ENCODE measurements at regions not wholly inside any gene's neighbourhood (a gene's known extent, or its start where the extent isn't known, plus 50 kb on each side); places are given as distances from the start of the nearest gene placed in this dataset.
A peak's percentile ranks its signal among the peaks of the same experiment; 100 is the strongest.

- WGBS, result 52% methylated on average over 4 of the region's 4 CpGs
- no peaks in the 10 kb centered on the region for H3K36me3 ChIP-seq (ENCODE audit: insufficient read depth)
- no peaks in the 10 kb centered on the region for H3K4me1 ChIP-seq (ENCODE audit: insufficient read depth)
- H3K27ac ChIP-seq (ENCODE audit: low read depth), result no peak overlapping the region
- no peak overlapping the region for H3K4me3 ChIP-seq (ENCODE audit: low read depth, low read length)
- DNase-seq (ENCODE audit: extremely low spot score), result no peak
Measured at GRCh38 chr9:18382243-18382642, 91.7 kb upstream of the ADAMTSL1 start.

DNA sequence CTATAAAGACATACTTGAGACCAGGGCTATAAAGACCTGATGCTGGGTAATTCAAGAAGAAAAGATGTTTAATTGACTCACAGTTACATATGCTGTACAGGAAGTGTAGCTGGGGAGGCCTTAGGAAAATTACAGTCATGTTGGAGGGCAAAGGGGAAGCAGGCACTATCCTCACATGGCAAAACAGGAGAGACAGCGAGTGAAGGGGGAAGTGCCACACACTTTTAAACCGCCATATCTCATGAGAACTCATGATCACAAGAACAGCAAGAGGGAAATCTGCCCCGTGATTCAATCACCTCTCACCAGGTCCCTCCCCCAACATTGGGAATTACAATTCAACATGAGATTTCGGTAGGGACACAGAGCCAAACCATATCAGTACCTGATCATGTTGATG is 89.9 kb upstream of the ADAMTSL1 start:
- DNase-seq (ENCODE audit: extremely low spot score), result no peak
- Histone ChIP-seq H3K27ac (ENCODE audit: low read depth) (no peak overlapping the region), H3K4me1 (ENCODE audit: insufficient read depth) (no peaks in the 10 kb centered on the region), H3K36me3 (ENCODE audit: insufficient read depth) (no peaks in the 10 kb centered on the region), H3K4me3 (ENCODE audit: low read depth, low read length) (no peak overlapping the region)
- 87% methylated on average over 4 of the region's 4 CpGs for WGBS

GRCh38 chr9:18385696-18386490 is 88.1 kb upstream of the ADAMTSL1 start:
- H3K36me3 ChIP-seq (ENCODE audit: insufficient read depth), result no peaks in the 10 kb centered on the region
- no peak overlapping the region for H3K4me3 ChIP-seq (ENCODE audit: low read depth, low read length)
- no peaks in the 10 kb centered on the region for H3K4me1 ChIP-seq (ENCODE audit: insufficient read depth)
- no peak for DNase-seq (ENCODE audit: extremely low spot score)
- H3K27ac ChIP-seq (ENCODE audit: low read depth), result no peak overlapping the region
- WGBS, result 52% methylated on average over 6 of the region's 6 CpGs

DNA sequence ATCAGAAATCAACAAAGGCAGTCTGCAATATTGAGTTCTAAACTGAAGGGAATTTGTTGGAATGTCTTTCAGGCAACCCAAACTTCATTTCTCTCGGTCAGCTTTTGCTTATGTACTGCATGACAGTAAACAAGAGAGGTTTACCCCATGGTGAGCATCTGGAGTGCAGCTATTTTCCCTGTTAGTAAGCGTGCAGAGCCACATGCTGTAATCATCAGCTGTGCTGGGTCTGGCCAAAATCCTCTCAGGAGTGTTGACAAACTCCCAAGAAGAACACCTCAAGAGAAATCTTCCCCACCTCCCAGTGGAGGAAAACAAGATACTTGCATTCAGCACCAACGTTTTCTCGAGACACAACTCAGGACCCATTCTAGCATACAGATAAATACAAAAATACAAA is 83.6 kb upstream of the ADAMTSL1 start:
- WGBS, result 27% methylated on average over 4 of the region's 4 CpGs
- H3K4me3 ChIP-seq (ENCODE audit: low read depth, low read length), result no peak overlapping the region
- no peak overlapping the region for H3K27ac ChIP-seq (ENCODE audit: low read depth)
- no peaks in the 10 kb centered on the region for H3K4me1 ChIP-seq (ENCODE audit: insufficient read depth)
- DNase-seq (ENCODE audit: extremely low spot score), result no peak
- no peaks in the 10 kb centered on the region for H3K36me3 ChIP-seq (ENCODE audit: insufficient read depth)

DNA sequence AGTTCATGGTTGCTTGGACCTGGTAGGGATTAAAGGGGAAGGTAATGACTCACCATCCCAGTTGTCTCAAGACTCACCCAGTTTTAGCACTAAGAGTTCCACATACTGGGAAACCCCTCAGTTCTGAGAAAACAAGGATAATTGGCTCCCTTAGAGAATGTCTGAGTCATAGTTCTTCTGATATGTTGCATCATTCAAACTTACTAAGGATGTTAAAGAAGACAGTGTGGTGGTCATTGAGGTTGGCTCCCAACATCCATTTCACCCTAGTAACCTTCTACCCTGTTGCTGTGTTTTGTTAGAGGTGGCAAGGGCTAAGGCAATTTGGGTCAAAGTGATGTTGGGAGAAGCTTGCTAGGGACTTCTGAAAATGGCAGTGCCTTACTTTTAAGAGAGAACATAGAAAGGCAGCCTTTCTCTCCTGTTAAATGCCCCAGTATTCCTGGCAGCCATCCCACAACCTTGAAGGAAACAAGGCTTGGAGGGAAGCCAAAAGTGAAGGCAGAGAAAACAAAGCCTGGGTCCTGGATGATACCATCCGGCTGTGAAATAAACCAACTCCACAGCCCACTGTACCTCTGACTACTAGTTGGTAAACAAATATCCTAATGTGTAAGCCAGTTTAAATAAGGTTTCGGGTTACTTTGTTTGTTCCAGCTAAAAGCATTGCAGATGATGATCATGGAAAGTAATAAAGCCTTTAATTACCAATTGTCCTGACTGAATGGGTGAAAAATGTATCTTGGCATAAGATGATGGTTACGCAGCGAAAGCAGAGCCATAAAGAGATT is 80.4 kb upstream of the ADAMTSL1 start:
- no peak overlapping the region for H3K27ac ChIP-seq (ENCODE audit: low read depth)
- no peaks in the 10 kb centered on the region for H3K36me3 ChIP-seq (ENCODE audit: insufficient read depth)
- no peak overlapping the region for H3K4me3 ChIP-seq (ENCODE audit: low read depth, low read length)
- 30% methylated on average over 4 of the region's 4 CpGs for WGBS
- DNase-seq (ENCODE audit: extremely low spot score), result peak; percentile 55
- H3K4me1 ChIP-seq (ENCODE audit: insufficient read depth), result no peaks in the 10 kb centered on the region

- Histone ChIP-seq H3K36me3 (ENCODE audit: insufficient read depth) (no peaks in the 10 kb centered on the region), H3K4me3 (ENCODE audit: low read depth, low read length) (no peak overlapping the region), H3K4me1 (ENCODE audit: insufficient read depth) (no peaks in the 10 kb centered on the region), H3K27ac (ENCODE audit: low read depth) (no peak overlapping the region)
- 46% methylated on average over 1 of the region's 1 CpG for WGBS
- no peak for DNase-seq (ENCODE audit: extremely low spot score)
Measured at GRCh38 chr9:18394847-18395351, 79.1 kb upstream of the ADAMTSL1 start.

GRCh38 chr9:18396102-18396728 is 77.7 kb upstream of the ADAMTSL1 start:
- no peak overlapping the region for H3K4me3 ChIP-seq (ENCODE audit: low read depth, low read length)
- no peak for DNase-seq (ENCODE audit: extremely low spot score)
- no peak overlapping the region for H3K27ac ChIP-seq (ENCODE audit: low read depth)

DNA sequence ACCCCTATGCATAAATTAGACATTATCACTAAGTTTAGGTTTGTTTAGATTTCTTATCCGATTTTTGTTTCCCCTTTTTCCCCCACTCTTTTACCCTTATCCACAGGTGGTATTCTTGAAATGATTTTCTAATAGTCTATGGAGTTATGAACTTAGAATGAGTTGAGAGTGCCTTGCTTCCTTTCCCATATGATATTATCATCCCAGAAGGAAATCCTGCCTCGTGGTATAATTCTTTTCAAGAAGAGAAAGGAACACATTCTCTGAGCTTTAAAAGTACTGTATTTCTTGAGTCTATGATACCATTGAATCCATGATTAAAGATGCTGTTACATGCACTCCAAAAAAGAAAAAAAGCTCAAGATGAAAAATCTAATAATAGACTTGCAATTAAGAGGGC is 76.9 kb upstream of the ADAMTSL1 start:
- H3K36me3 ChIP-seq (ENCODE audit: insufficient read depth), result no peaks in the 10 kb centered on the region
- no peaks in the 10 kb centered on the region for H3K4me1 ChIP-seq (ENCODE audit: insufficient read depth)
- no peak for DNase-seq (ENCODE audit: extremely low spot score)
- no peak overlapping the region for H3K27ac ChIP-seq (ENCODE audit: low read depth)
- WGBS, result 42% methylated on average over 2 of the region's 2 CpGs
- H3K4me3 ChIP-seq (ENCODE audit: low read depth, low read length), result no peak overlapping the region

More at GRCh38 chr9:18396102-18396728, 77.7 kb upstream of the ADAMTSL1 start:
- no peaks in the 10 kb centered on the region for H3K4me1 ChIP-seq (ENCODE audit: insufficient read depth)
- H3K36me3 ChIP-seq (ENCODE audit: insufficient read depth), result no peaks in the 10 kb centered on the region

GRCh38 chr9:18398038-18398437 is 75.9 kb upstream of the ADAMTSL1 start:
- WGBS, result 96% methylated on average over 1 of the region's 1 CpG
- DNase-seq (ENCODE audit: extremely low spot score), result no peak
- Histone ChIP-seq H3K4me1 (ENCODE audit: insufficient read depth) (no peaks in the 10 kb centered on the region), H3K4me3 (ENCODE audit: low read depth, low read length) (no peak overlapping the region), H3K36me3 (ENCODE audit: insufficient read depth) (no peaks in the 10 kb centered on the region), H3K27ac (ENCODE audit: low read depth) (no peak overlapping the region)

DNA sequence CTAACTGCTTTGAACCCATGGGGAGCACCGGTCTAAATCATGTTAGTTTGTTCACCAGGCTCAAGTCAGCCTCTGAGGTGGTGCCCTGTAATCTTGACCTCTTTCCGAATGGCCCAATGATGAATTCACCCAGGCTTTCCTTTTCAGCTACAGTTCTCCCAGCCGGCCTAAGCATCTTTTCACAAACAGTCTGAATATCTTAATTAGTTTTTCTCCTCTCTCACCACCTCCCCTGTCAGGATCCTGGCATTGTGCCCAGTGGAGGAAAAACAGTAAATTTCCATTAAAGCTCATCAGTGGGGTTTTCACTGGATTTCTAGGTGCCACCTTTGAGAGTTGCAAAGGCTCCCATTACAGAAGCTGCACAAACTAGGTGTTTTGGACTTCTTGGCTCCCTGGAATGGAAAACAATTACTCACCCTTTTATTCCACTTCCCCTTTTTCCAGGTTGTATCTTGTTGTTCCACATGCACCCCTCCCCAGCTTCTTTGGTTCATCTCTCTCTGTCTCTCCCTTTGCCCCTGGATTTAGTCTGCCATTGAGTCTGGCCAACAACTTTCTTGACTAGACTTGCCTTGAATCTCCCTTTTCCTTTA is 69.4 kb upstream of the ADAMTSL1 start:
- Histone ChIP-seq H3K4me3 (ENCODE audit: low read depth, low read length) (no peak overlapping the region), H3K27ac (ENCODE audit: low read depth) (no peak overlapping the region), H3K4me1 (ENCODE audit: insufficient read depth) (no peaks in the 10 kb centered on the region), H3K36me3 (ENCODE audit: insufficient read depth) (no peaks in the 10 kb centered on the region)
- WGBS, result 89% methylated on average over 3 of the region's 3 CpGs
- no peak for DNase-seq (ENCODE audit: extremely low spot score)

- H3K4me3 ChIP-seq (ENCODE audit: low read depth, low read length), result no peak overlapping the region
- no peak for DNase-seq (ENCODE audit: extremely low spot score)
- 86% methylated on average over 3 of the region's 3 CpGs for WGBS
Measured at GRCh38 chr9:18405240-18405639, 68.7 kb upstream of the ADAMTSL1 start.

GRCh38 chr9:18410983-18411382 is 63.0 kb upstream of the ADAMTSL1 start:
- no peak overlapping the region for H3K4me3 ChIP-seq (ENCODE audit: low read depth, low read length)
- no peaks in the 10 kb centered on the region for H3K36me3 ChIP-seq (ENCODE audit: insufficient read depth)
- WGBS, result 97% methylated on average over 7 of the region's 7 CpGs
- no peak overlapping the region for H3K27ac ChIP-seq (ENCODE audit: low read depth)
- H3K4me1 ChIP-seq (ENCODE audit: insufficient read depth), result no peaks in the 10 kb centered on the region
- no peak for DNase-seq (ENCODE audit: extremely low spot score)

More at GRCh38 chr9:18405240-18405639, 68.7 kb upstream of the ADAMTSL1 start:
- Histone ChIP-seq H3K36me3 (ENCODE audit: insufficient read depth) (no peaks in the 10 kb centered on the region), H3K27ac (ENCODE audit: low read depth) (no peak overlapping the region), H3K4me1 (ENCODE audit: insufficient read depth) (no peaks in the 10 kb centered on the region)

GRCh38 chr9:18421391-18421790 is 52.6 kb upstream of the ADAMTSL1 start:
- Histone ChIP-seq H3K4me1 (ENCODE audit: insufficient read depth) (no peaks in the 10 kb centered on the region), H3K27ac (ENCODE audit: low read depth) (no peak overlapping the region), H3K36me3 (ENCODE audit: insufficient read depth) (no peaks in the 10 kb centered on the region), H3K4me3 (ENCODE audit: low read depth, low read length) (no peak overlapping the region)
- 68% methylated on average over 2 of the region's 2 CpGs for WGBS
- DNase-seq (ENCODE audit: extremely low spot score), result no peak
